ENCODE measurements at regions not wholly inside any gene's neighbourhood (a gene's known extent, or its start where the extent isn't known, plus 50 kb on each side); places are given as distances from the start of the nearest gene placed in this dataset.

DNA sequence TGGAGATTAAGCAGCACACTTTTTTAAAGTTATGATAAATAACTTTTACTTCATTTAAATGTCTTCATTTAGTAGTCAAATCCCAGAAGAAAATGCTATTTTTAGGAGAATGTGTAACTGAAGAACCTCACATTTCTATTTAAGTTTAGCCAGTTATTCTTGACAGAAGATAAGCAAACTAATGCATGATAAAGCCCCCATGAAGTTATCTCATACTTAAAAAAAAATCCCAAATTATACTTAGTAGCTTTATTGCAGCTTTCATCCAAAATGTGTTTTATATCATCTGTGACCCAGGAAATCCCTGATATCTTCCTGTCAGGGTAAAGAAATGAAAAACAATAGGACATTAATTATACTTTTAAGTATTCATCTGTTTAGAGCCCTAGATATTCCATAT is 124.8 kb upstream of the SYT6 start:
- TF ChIP-seq EZH2 (IDR thresholded peaks at IDR 0.05) (no peak), SP1 (IDR thresholded peaks at IDR 0.05; ENCODE audit: low read depth) (no peak)
- TF ChIP-seq, protein P1, sequence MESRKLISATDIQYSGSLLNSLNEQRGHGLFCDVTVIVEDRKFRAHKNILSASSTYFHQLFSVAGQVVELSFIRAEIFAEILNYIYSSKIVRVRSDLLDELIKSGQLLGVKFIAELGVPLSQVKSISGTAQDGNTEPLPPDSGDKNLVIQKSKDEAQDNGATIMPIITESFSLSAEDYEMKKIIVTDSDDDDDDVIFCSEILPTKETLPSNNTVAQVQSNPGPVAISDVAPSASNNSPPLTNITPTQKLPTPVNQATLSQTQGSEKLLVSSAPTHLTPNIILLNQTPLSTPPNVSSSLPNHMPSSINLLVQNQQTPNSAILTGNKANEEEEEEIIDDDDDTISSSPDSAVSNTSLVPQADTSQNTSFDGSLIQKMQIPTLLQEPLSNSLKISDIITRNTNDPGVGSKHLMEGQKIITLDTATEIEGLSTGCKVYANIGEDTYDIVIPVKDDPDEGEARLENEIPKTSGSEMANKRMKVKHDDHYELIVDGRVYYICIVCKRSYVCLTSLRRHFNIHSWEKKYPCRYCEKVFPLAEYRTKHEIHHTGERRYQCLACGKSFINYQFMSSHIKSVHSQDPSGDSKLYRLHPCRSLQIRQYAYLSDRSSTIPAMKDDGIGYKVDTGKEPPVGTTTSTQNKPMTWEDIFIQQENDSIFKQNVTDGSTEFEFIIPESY (IDR thresholded peaks at IDR 0.05; ENCODE audit: extremely low read depth, insufficient replicate concordance, low read length): no peak
- Histone ChIP-seq H3K4me1 (ENCODE audit: control insufficient read depth in 1 of 2, insufficient read depth in 2 of 2, low read length in 2 of 2) (no peaks in the 10 kb centered on the region), H3K9me2 (ENCODE audit: insufficient read depth) (no peaks in the 10 kb centered on the region), H2AFZ (ENCODE audit: low read depth, low read length, poor library complexity, severe bottlenecking) (no peak overlapping the region), H3K27ac (ENCODE audit: low read depth, low read length) (no peak overlapping the region), H3K9ac (ENCODE audit: low read length) (no peak overlapping the region), H3K36me3 (ENCODE audit: control insufficient read depth in 1 of 2, insufficient read depth in 2 of 2, low read length in 2 of 2) (no peaks in the 10 kb centered on the region), H3K79me2 (ENCODE audit: insufficient read depth, low read length) (no peaks in the 10 kb centered on the region), H3K27me3 (ENCODE audit: insufficient read depth, low read length) (peaks cover 53% of the 10 kb centered on the region), H3K9me3 (ENCODE audit: control insufficient read depth in 1 of 2, insufficient read depth in 1 of 2, low read depth in 1 of 2, low read length in 2 of 2) (no peaks in the 10 kb centered on the region), H3K4me2 (ENCODE audit: low read length) (no peak overlapping the region), H4K20me1 (ENCODE audit: insufficient read depth) (no peaks in the 10 kb centered on the region), H3K4me3 (replicated peaks in 1 of 2; ENCODE audit: low read depth in 1 of 2, low read length in 2 of 2) (no peak overlapping the region)
- no peak for DNase-seq (ENCODE audit: low read depth, low spot score)
- RAD21 ChIA-PET (ENCODE audit: low non-redundant PET in 1 of 2, low total read pairs in 2 of 2, uncharacterized antibody in 2 of 2, unreplicated experiment in 2 of 2): no interaction called here
- ATAC-seq: no peak
- POLR2A ChIA-PET: no interaction called here
- intact Hi-C loops (cut with micrococcal nuclease): no loop called here
- BruUV-seq (replicated peaks): no TSS peak
- CTCF ChIA-PET: interaction anchor here (0.6 kb wide), 1 partner anchor 302 kb away, joined by 3 read pairs; no protein-coding TSS in a partner anchor

DNA sequence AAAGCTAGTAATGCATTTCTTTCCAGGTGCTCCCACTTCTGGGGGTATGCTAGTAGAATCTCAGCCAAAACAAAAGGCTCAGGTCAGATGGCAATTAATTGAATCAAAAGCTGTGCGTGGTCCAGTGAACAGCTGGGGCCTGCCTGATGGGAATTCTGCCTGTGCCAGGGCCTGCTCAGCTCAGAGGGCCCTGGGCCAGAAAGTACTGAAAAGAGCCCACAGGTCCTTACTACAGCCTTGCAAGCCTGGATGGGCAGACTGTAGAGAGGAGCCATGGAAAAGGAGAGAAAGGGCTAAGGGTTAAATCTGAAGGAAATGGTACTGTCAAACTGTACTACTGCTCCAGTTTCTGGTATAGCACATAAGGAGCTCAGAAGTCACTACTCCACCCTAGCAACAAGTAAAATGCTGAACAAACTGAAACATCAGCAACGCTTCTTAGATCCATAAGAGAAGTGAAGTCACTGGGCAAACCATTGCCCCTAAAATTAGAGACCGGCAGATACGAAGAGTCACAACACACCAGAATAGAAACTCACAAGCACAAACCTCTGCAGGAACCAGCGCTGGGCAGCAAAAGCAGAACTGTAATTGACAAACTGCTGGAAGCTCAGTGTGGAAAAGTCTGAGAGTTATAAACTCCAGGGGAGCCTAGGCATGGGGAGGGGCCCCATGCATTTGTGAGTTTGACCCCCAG is 121.1 kb upstream of the SYT6 start:
- CTCF ChIA-PET: no interaction called here
- TF ChIP-seq SP1 (IDR thresholded peaks at IDR 0.05; ENCODE audit: low read depth) (no peak), EZH2phosphoT487 (IDR thresholded peaks at IDR 0.05; ENCODE audit: borderline replicate concordance) (no peak), CBX3 (IDR thresholded peaks at IDR 0.05; ENCODE audit: low read depth) (no peak), TCF7L2 (IDR thresholded peaks at IDR 0.05; ENCODE audit: borderline replicate concordance, extremely low read depth, insufficient read depth, insufficient read length) (no peak), SIN3A (IDR thresholded peaks at IDR 0.05; ENCODE audit: low read depth) (no peak), REST (IDR thresholded peaks at IDR 0.05; ENCODE audit: low read depth) (no peak), RAD21 (IDR thresholded peaks at IDR 0.05; ENCODE audit: low read depth) (no peak), MAX (IDR thresholded peaks at IDR 0.05) (no peak), EGR1 (IDR thresholded peaks at IDR 0.05; ENCODE audit: low read depth) (no peak), YY1 (IDR thresholded peaks at IDR 0.05; ENCODE audit: extremely low read depth, insufficient replicate concordance, low read depth, low read length) (no peak)
- TF ChIP-seq, protein P2, sequence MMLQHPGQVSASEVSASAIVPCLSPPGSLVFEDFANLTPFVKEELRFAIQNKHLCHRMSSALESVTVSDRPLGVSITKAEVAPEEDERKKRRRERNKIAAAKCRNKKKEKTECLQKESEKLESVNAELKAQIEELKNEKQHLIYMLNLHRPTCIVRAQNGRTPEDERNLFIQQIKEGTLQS (IDR thresholded peaks at IDR 0.05): no peak

More for the DNA sequence above, 121.1 kb upstream of the SYT6 start:
- Histone ChIP-seq H3K36me3 (ENCODE audit: control insufficient read depth in 1 of 2, insufficient read depth in 2 of 2, low read length in 2 of 2) (no peaks in the 10 kb centered on the region), H3K27me3 (ENCODE audit: insufficient read depth, low read length) (peaks cover 81% of the 10 kb centered on the region), H3K9ac (ENCODE audit: low read length) (no peak overlapping the region), H3K4me3 (replicated peaks in 1 of 2; ENCODE audit: low read depth in 1 of 2, low read length in 2 of 2) (no peak overlapping the region), H3K9me2 (ENCODE audit: insufficient read depth) (no peaks in the 10 kb centered on the region), H4K20me1 (ENCODE audit: insufficient read depth) (no peaks in the 10 kb centered on the region), H3K27ac (ENCODE audit: low read depth, low read length) (no peak overlapping the region), H3K79me2 (ENCODE audit: insufficient read depth, low read length) (no peaks in the 10 kb centered on the region), H3K4me1 (ENCODE audit: control insufficient read depth in 1 of 2, insufficient read depth in 2 of 2, low read length in 2 of 2) (no peaks in the 10 kb centered on the region), H3K9me3 (ENCODE audit: control insufficient read depth in 1 of 2, insufficient read depth in 1 of 2, low read depth in 1 of 2, low read length in 2 of 2) (no peaks in the 10 kb centered on the region), H3K4me2 (ENCODE audit: low read length) (no peak overlapping the region), H2AFZ (ENCODE audit: low read depth, low read length, poor library complexity, severe bottlenecking) (no peak overlapping the region)
- ChIA-PET RAD21 (ENCODE audit: low non-redundant PET in 1 of 2, low total read pairs in 2 of 2, uncharacterized antibody in 2 of 2, unreplicated experiment in 2 of 2) (no interaction called here), POLR2A (no interaction called here)
- intact Hi-C loops (cut with micrococcal nuclease): no loop called here
- no TSS peak for BruUV-seq (replicated peaks)
- DNase-seq (ENCODE audit: low read depth, low spot score) (no peak), ATAC-seq (no peak)
